ENCODE measurements at regions not wholly inside any gene's neighbourhood (a gene's known extent, or its start where the extent isn't known, plus 50 kb on each side); places are given as distances from the start of the nearest gene placed in this dataset.

DNA sequence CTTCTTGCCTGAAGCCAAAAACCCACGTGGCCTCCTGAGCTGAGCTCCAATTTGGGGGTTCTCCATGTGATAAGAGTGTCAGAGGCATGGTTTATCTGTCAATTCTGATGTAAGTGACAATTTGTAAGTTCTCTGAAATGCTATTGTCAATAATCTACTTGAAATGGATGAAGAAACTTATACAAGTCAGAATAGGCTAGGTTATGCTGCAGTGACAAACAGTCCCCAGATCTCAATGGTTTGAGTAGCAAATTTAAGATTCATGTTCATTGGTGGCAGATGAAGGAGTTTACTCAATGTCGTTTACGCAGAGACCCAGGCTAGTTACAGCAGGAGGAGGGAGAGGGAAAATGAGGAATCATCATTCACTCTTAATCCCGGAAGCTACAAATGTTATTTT, 352.4 kb downstream of the KIF16B start:
- TF ChIP-seq, protein P1, sequence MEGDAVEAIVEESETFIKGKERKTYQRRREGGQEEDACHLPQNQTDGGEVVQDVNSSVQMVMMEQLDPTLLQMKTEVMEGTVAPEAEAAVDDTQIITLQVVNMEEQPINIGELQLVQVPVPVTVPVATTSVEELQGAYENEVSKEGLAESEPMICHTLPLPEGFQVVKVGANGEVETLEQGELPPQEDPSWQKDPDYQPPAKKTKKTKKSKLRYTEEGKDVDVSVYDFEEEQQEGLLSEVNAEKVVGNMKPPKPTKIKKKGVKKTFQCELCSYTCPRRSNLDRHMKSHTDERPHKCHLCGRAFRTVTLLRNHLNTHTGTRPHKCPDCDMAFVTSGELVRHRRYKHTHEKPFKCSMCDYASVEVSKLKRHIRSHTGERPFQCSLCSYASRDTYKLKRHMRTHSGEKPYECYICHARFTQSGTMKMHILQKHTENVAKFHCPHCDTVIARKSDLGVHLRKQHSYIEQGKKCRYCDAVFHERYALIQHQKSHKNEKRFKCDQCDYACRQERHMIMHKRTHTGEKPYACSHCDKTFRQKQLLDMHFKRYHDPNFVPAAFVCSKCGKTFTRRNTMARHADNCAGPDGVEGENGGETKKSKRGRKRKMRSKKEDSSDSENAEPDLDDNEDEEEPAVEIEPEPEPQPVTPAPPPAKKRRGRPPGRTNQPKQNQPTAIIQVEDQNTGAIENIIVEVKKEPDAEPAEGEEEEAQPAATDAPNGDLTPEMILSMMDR (IDR thresholded peaks at IDR 0.05; ENCODE audit: control extremely low read depth, extremely low read depth, low read depth, missing control alignments), result no peak
- ChIA-PET POLR2A (no interaction called here), CTCF (interaction anchor here (1.9 to 2.1 kb wide), 2 partner anchors 20 to 24 kb away, joined by 6 read pairs; no protein-coding TSS in a partner anchor)
- no peak for DNase-seq (ENCODE audit: extremely low spot score)

DNA sequence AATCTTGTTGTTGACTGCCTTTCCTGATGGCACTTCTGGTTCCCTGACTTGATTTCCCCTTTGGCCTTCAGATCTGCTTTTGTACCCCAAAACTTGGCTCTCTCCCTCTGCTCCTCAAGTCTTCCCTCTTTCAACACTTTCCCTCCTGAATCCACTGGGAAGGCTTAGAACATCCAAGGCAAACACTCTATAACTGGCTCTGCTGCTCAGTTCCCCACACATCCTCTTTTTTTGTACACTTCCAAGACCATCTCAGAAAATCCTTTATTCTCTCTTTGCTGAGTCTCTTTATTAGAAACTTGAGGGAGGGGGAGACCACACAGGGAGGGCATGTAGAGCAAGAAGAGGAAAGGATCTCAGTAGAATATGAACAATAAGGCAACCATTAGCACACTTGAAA, 354.1 kb downstream of the KIF16B start:
- CTCF ChIA-PET, result no interaction called here
- no peak for DNase-seq (ENCODE audit: extremely low spot score)
- POLR2A ChIA-PET, result no interaction called here
- TF ChIP-seq, protein P1 (IDR thresholded peaks at IDR 0.05; ENCODE audit: control extremely low read depth, extremely low read depth, low read depth, missing control alignments), result no peak

DNA sequence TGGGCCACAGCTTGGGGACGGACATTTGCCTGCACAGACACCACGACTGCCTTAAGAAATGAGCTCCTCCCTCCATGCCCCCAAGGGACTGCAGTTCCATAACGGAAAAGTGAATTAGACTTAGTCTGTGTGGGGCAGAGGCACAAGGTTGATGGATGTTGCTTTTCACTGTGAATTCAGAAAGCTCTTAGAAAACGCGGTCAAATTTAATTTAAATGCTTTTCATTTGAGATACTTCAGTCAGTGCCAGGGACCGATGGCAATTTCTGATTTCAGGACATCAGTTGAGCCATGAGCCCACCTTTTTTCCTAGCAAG, 356.4 kb downstream of the KIF16B start:
- POLR2A ChIA-PET, result no interaction called here
- CTCF ChIA-PET, result no interaction called here
- TF ChIP-seq, protein P1 (IDR thresholded peaks at IDR 0.05; ENCODE audit: control extremely low read depth, extremely low read depth, low read depth, missing control alignments), result no peak
- DNase-seq (ENCODE audit: extremely low spot score), result no peak

DNA sequence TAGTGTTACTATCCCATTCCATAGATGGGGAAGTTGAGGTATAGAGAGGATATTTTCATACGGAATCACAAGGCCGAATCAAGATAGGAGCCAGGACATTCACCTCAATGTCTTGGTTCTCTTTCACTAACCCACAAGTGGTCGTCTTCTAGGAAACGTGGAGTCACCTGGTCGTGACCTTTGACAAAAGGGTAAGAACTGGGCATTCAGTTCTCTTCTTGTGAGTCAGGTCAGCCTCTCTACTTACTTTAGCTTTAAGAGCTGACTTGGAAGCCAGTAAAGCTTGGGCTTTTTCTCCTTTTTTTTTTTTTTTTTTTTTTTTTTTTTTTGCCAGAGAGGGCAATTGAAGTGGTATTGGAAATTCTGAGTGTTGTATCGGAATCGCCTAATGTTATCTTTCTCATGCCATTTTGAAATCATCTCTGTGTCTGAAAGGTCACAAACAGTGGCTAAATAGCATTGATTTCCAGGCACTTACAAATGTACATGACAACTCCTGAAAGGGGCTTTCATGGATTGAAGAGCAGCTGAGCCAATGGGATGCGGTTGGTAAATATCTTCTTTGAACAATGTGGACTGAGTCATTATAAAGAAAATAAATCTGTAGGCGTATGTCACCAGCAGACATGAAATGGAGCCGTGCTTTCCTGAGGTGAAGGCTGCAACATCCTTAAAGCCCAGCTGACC, 356.9 kb downstream of the KIF16B start:
- CTCF ChIA-PET, result no interaction called here
- TF ChIP-seq, protein P1 (IDR thresholded peaks at IDR 0.05; ENCODE audit: control extremely low read depth, extremely low read depth, low read depth, missing control alignments), result no peak
- POLR2A ChIA-PET, result no interaction called here
- DNase-seq (ENCODE audit: extremely low spot score), result no peak

DNA sequence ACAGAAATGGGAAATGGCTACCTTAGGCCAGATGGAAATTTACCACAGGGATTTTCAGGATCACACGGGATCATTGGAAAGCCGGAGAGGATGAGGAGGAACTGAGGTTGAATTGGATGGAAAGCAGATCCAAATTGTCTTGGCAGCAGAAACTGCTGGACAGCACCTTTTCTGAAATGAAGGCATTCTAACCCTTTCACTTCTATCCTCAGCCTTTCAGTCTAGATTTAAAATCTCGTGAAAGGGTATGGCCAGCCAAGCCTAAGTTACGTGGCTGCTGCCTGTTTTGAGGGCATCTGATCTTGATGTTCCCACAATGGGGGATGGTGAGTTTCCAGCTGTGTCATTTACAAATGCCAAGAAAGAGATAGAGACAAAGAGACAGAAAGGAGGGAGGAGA, 358.2 kb downstream of the KIF16B start:
- TF ChIP-seq, protein P1 (IDR thresholded peaks at IDR 0.05; ENCODE audit: control extremely low read depth, extremely low read depth, low read depth, missing control alignments), result no peak
- DNase-seq (ENCODE audit: extremely low spot score), result no peak
- POLR2A ChIA-PET, result no interaction called here
- CTCF ChIA-PET, result no interaction called here

DNA sequence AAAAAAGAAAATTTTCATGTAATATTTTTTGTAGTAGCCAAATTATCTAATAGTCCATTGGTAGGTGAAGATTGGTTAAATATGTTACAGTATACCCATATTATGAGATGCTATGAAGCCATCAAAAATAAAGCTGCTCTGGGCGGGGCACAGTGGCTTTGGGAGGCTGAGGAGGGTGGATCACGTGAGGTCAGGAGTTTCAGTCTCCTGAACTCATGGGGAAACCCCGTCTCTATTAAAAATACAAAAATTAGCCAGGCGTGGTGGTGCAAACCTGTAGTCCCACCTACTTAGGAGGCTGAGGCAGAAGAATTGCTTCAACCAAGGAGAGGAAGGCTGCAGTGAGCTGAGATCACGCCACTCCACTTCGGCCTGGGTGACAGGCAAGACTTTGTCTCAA, 360.5 kb downstream of the KIF16B start:
- TF ChIP-seq, protein P1 (IDR thresholded peaks at IDR 0.05; ENCODE audit: control extremely low read depth, extremely low read depth, low read depth, missing control alignments), result no peak
- ChIA-PET CTCF (no interaction called here), POLR2A (no interaction called here)
- DNase-seq (ENCODE audit: extremely low spot score), result no peak

DNA sequence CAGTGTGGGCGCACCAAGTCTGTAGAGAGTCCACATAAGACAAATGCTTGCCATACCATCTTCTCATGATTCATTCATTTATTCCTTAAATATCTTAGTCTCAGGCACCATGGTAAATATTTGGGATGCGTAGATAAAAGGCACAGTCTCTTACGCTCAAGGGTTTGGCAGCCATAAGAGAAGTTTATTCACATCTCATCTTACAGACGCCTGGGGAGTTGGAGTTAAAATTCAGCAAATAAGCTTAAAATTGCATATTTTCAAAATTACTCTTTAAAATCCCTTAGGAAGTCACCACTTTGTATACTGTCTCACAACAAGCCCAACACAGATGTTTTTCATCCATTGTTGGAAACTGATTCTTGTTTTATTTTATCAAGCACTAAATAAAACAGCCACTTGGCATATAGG, 363.3 kb downstream of the KIF16B start:
- CTCF ChIA-PET, result no interaction called here
- no peak for DNase-seq (ENCODE audit: extremely low spot score)
- POLR2A ChIA-PET, result no interaction called here
- TF ChIP-seq, protein P1 (IDR thresholded peaks at IDR 0.05; ENCODE audit: control extremely low read depth, extremely low read depth, low read depth, missing control alignments), result no peak

Measured in GM10248 (cell line).